CD4-positive, CD25-positive, alpha-beta regulatory T cell (primary cell): ENCODE measurements at regions not wholly inside any gene's neighbourhood (a gene's known extent, or its start where the extent isn't known, plus 50 kb on each side); places are given as distances from the start of the nearest gene placed in this dataset.
"Not testable (repeated sequence)": the region's sequence is repeated elsewhere in the genome, so short reads cannot be mapped to it uniquely, and the experiment has no call there.

Experiments
- ATAC-seq, 2 donors: fragments of 150-1000 bp; cut with Tn5 transposase; one replicate each; pipeline ENCODE4 v1.10.0; 2021; ENCODE audit warnings: low read depth in 2 of 2, moderate number of reproducible peaks in 2 of 2, moderate library complexity in 1 of 2
- DNase-seq, 3 donors: peaks; one replicate each; pipeline versions ENCODE4 v3.0.0 to v3.0.0-alpha.2; 2012 to 2022; ENCODE audit warnings: mixed read lengths in 1 of 3
- H3K27ac ChIP-seq: one replicate; pipeline ENCODE4 v1.7.0; 2013; ENCODE audit warnings: mild to moderate bottlenecking, low read length; ENCODE audit not compliant: insufficient read depth, poor library complexity, severe bottlenecking
- H3K27me3 ChIP-seq: one replicate; pipeline ENCODE4 v1.7.0; 2013; ENCODE audit warnings: low read length; ENCODE audit not compliant: control insufficient read depth, insufficient read depth
- H3K36me3 ChIP-seq: one replicate; pipeline ENCODE4 v1.7.0; 2013; ENCODE audit warnings: mild to moderate bottlenecking, low read length, moderate library complexity; ENCODE audit not compliant: control insufficient read depth, insufficient read depth
- H3K4me1 ChIP-seq: 2 replicates; pipeline ENCODE4 v1.7.0; 2013; ENCODE audit warnings: mild to moderate bottlenecking, low read length; ENCODE audit not compliant: insufficient read depth, control insufficient read depth, poor library complexity, severe bottlenecking
- H3K4me3 ChIP-seq: one replicate; pipeline ENCODE4 v1.7.0; 2013; ENCODE audit warnings: low read depth, mild to moderate bottlenecking, low read length, moderate library complexity
- H3K9me3 ChIP-seq, 2 experiments: 1 replicate in 1 of 2; 2 replicates in 1 of 2; pipeline ENCODE4 v1.7.0; 2013; ENCODE audit warnings: low read length in 2 of 2, mild to moderate bottlenecking in 1 of 2, moderate library complexity in 1 of 2; ENCODE audit not compliant: control insufficient read depth in 2 of 2
- H3K27ac Mint-ChIP-seq, 3 donors: one replicate each; pipeline ENCODE4 v1.8.0; 2020 to 2022; ENCODE audit warnings: mild to moderate bottlenecking in 3 of 3, mixed read lengths in 3 of 3, moderate library complexity in 2 of 3
- H3K27me3 Mint-ChIP-seq: one replicate; pipeline ENCODE4 v1.8.0; 2022; ENCODE audit warnings: mild to moderate bottlenecking, mixed read lengths
- H3K36me3 Mint-ChIP-seq: one replicate; pipeline ENCODE4 v1.8.0; 2020; ENCODE audit warnings: mixed read lengths
- H3K4me1 Mint-ChIP-seq, 4 donors: one replicate each; pipeline ENCODE4 v1.8.0; 2020 to 2022; ENCODE audit warnings: mixed read lengths in 4 of 4, mild to moderate bottlenecking in 1 of 4
- H3K4me3 Mint-ChIP-seq, 4 donors: one replicate each; pipeline ENCODE4 v1.8.0; 2020 to 2022; ENCODE audit warnings: mild to moderate bottlenecking in 4 of 4, mixed read lengths in 4 of 4, moderate library complexity in 3 of 4
- H3K9me3 Mint-ChIP-seq, 7 donors: one replicate each; pipeline ENCODE4 v1.8.0; 2020 to 2022; ENCODE audit warnings: mixed read lengths in 7 of 7, mild to moderate bottlenecking in 3 of 7, moderate library complexity in 2 of 7

DNA sequence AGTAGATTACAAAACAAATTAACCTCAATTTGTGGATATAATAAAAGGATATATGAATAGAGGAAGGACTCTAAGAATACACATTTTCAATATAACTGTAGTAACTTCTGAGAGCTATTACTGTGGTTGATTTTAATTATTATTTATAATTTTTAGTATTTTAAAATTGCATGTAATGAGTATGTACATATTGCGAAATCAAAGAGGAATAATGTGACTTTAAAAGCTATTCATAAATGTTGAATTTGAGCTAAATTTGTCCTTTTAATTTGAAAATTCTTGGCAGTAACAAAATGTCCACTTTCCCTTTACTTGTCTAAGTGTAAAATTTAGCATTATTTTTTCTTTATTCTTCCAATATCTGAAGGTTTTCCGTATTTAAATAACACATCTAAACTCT, 750.6 kb upstream of the PCDH15 start:
- H3K27ac Mint-ChIP-seq = no peak overlapping the region
- no peaks in the 10 kb centered on the region for H3K4me1 Mint-ChIP-seq

GRCh38 chr10:55550236-55550635, 749.2 kb upstream of the PCDH15 start:
- no peaks in the 10 kb centered on the region for H3K27me3 Mint-ChIP-seq
- no peaks in the 10 kb centered on the region for H3K4me1 ChIP-seq
- no peak for ATAC-seq

More for the DNA sequence above, 750.6 kb upstream of the PCDH15 start:
- Histone ChIP-seq H3K4me1 (no peaks in the 10 kb centered on the region), H3K9me3 (no peaks in the 10 kb centered on the region), H3K27ac (no peak overlapping the region), H3K27me3 (no peaks in the 10 kb centered on the region), H3K4me3 (no peak overlapping the region), H3K36me3 (no peaks in the 10 kb centered on the region)
- no peaks in the 10 kb centered on the region for H3K36me3 Mint-ChIP-seq
- DNase-seq = no peak
- no peak for ATAC-seq
- H3K9me3 Mint-ChIP-seq = peaks cover 3 to 24% (median 4%) of the 10 kb centered on the region in 7 donors
- H3K4me3 Mint-ChIP-seq = no peak overlapping the region
- no peaks in the 10 kb centered on the region for H3K27me3 Mint-ChIP-seq

DNA sequence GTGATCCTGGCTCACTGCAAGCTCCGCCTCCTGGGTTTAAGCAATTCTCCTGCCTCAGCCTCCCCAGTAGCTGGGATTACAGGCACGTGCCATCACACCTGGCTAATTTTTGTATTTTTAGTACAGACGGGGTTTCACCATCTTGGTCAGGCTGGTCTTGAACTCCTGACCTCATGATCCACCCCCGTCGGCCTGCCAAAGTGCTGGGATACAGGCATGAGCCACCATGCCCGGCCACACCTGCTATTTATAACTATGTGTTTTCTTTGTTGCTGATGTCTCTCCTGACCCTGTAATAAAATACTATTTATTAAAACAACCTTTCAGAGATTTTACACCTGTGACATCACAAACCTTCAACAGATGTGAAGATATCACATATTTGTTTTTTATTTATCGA, 736.5 kb upstream of the PCDH15 start:
- not testable (repeated sequence) for ATAC-seq, H3K27me3 Mint-ChIP-seq, H3K36me3 Mint-ChIP-seq, H3K36me3 ChIP-seq, H3K27ac Mint-ChIP-seq, H3K4me1 Mint-ChIP-seq, H3K9me3 ChIP-seq, H3K27ac ChIP-seq, H3K27me3 ChIP-seq, H3K4me3 ChIP-seq, H3K4me1 ChIP-seq, H3K4me3 Mint-ChIP-seq, DNase-seq
- peaks cover 1 to 13% (median 3%) of the 10 kb centered on the region in 7 donors for H3K9me3 Mint-ChIP-seq

More at GRCh38 chr10:55550236-55550635, 749.2 kb upstream of the PCDH15 start:
- Mint-ChIP-seq H3K27ac (no peak overlapping the region), H3K36me3 (no peaks in the 10 kb centered on the region), H3K4me3 (no peak overlapping the region), H3K4me1 (no peaks in the 10 kb centered on the region), H3K9me3 (peaks cover 0 to 24% (median 4%) of the 10 kb centered on the region in 7 donors)
- H3K27ac ChIP-seq = no peak overlapping the region
- DNase-seq = no peak
- H3K9me3 ChIP-seq = no peaks in the 10 kb centered on the region
- no peak overlapping the region for H3K4me3 ChIP-seq
- no peaks in the 10 kb centered on the region for H3K27me3 ChIP-seq
- H3K36me3 ChIP-seq = no peaks in the 10 kb centered on the region

GRCh38 chr10:55519264-55519663, 718.2 kb upstream of the PCDH15 start:
- no peaks in the 10 kb centered on the region for H3K36me3 Mint-ChIP-seq
- H3K9me3 ChIP-seq = peaks cover 0 to 2% of the 10 kb centered on the region in 2 experiments
- H3K4me3 Mint-ChIP-seq = no peak overlapping the region

DNA sequence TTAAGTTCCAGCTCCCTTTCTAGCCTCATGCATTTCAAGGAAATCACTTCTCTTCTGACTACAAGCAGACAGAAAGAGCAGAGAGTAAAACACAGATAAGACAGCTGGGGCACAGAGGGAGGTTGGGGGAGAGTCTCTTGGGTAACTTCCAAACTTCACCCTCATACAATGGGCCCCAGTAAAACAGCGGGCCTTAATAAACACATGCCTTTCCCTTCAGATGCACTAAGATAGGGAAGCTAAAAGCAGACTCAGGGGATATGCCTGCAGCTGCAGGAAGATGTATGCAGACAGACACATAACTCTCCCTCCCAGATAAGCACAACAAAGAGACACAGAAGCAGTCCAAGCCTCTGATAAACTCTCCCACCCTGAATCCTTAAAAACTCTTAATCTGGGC, 717.4 kb upstream of the PCDH15 start:
- not testable (repeated sequence) for H3K9me3 ChIP-seq, H3K36me3 Mint-ChIP-seq, H3K27ac Mint-ChIP-seq, H3K36me3 ChIP-seq, H3K4me3 ChIP-seq, H3K4me3 Mint-ChIP-seq, ATAC-seq, H3K4me1 ChIP-seq, H3K27ac ChIP-seq, H3K27me3 ChIP-seq, DNase-seq, H3K27me3 Mint-ChIP-seq, H3K4me1 Mint-ChIP-seq
- H3K9me3 Mint-ChIP-seq = peaks cover 0 to 17% (median 3%) of the 10 kb centered on the region in 7 donors

More at GRCh38 chr10:55519264-55519663, 718.2 kb upstream of the PCDH15 start:
- DNase-seq (no peak), ATAC-seq (no peak)
- Mint-ChIP-seq H3K27me3 (no peaks in the 10 kb centered on the region), H3K27ac (no peak overlapping the region), H3K9me3 (peaks cover 0 to 15% (median 3%) of the 10 kb centered on the region in 7 donors), H3K4me1 (no peaks in the 10 kb centered on the region)
- Histone ChIP-seq H3K4me3 (no peak overlapping the region), H3K27me3 (no peaks in the 10 kb centered on the region), H3K36me3 (no peaks in the 10 kb centered on the region), H3K27ac (no peak overlapping the region), H3K4me1 (no peaks in the 10 kb centered on the region)

- no peak overlapping the region for H3K27ac Mint-ChIP-seq
- H3K9me3 Mint-ChIP-seq = peaks cover 2 to 30% (median 6%) of the 10 kb centered on the region in 7 donors
- DNase-seq (no peak), ATAC-seq (no peak)
- H3K4me3 ChIP-seq = no peak overlapping the region
- H3K27me3 Mint-ChIP-seq = no peaks in the 10 kb centered on the region
- no peaks in the 10 kb centered on the region for H3K4me1 ChIP-seq
- no peak overlapping the region for H3K4me3 Mint-ChIP-seq
- no peaks in the 10 kb centered on the region for H3K9me3 ChIP-seq
- H3K4me1 Mint-ChIP-seq = peaks cover 0 to 3% (median 0%) of the 10 kb centered on the region in 4 donors
- no peak overlapping the region for H3K27ac ChIP-seq
- no peaks in the 10 kb centered on the region for H3K36me3 Mint-ChIP-seq
- H3K36me3 ChIP-seq = no peaks in the 10 kb centered on the region
- H3K27me3 ChIP-seq = no peaks in the 10 kb centered on the region
Measured at GRCh38 chr10:55509168-55509567, 708.1 kb upstream of the PCDH15 start.

GRCh38 chr10:55500931-55501559, 700.0 kb upstream of the PCDH15 start:
- Histone ChIP-seq H3K27me3 (no peaks in the 10 kb centered on the region), H3K9me3 (no peaks in the 10 kb centered on the region), H3K4me1 (no peaks in the 10 kb centered on the region), H3K36me3 (no peaks in the 10 kb centered on the region), H3K4me3 (no peak overlapping the region), H3K27ac (no peak overlapping the region)
- peaks cover 0 to 9% (median 4%) of the 10 kb centered on the region in 7 donors for H3K9me3 Mint-ChIP-seq
- peaks cover 0 to 3% (median 0%) of the 10 kb centered on the region in 4 donors for H3K4me1 Mint-ChIP-seq
- no peaks in the 10 kb centered on the region for H3K27me3 Mint-ChIP-seq
- H3K4me3 Mint-ChIP-seq = no peak overlapping the region
- no peaks in the 10 kb centered on the region for H3K36me3 Mint-ChIP-seq
- H3K27ac Mint-ChIP-seq = no peak overlapping the region
- no peak for ATAC-seq
- no peak for DNase-seq

- ATAC-seq = no peak
- Mint-ChIP-seq H3K27ac (no peak overlapping the region), H3K4me3 (no peak overlapping the region), H3K4me1 (no peaks in the 10 kb centered on the region), H3K9me3 (peaks cover 0 to 12% (median under 1%) of the 10 kb centered on the region in 7 donors), H3K27me3 (no peaks in the 10 kb centered on the region), H3K36me3 (no peaks in the 10 kb centered on the region)
- Histone ChIP-seq H3K9me3 (no peaks in the 10 kb centered on the region), H3K27me3 (no peaks in the 10 kb centered on the region), H3K4me3 (no peak overlapping the region), H3K36me3 (no peaks in the 10 kb centered on the region), H3K4me1 (no peaks in the 10 kb centered on the region), H3K27ac (no peak overlapping the region)
- DNase-seq = no peak
Measured at GRCh38 chr10:55497893-55498499, 697.0 kb upstream of the PCDH15 start.
